ENCODE measurements at regions not wholly inside any gene's neighbourhood (a gene's known extent, or its start where the extent isn't known, plus 50 kb on each side); places are given as distances from the start of the nearest gene placed in this dataset.

- H3K36me3 ChIP-seq = no peaks in the 10 kb centered on the region
- intact Hi-C loops (cut with DNase I) = no loop called here
- no peak for TF ChIP-seq CTCF (IDR thresholded peaks at IDR 0.05)
Observed at GRCh38 chr5:142259758-142260157, 65.1 kb downstream of the SPRY4 start.

GRCh38 chr5:142255831-142256230, 69.0 kb downstream of the SPRY4 start:
- TF ChIP-seq CTCF (IDR thresholded peaks at IDR 0.05) = no peak
- intact Hi-C loops (cut with DNase I) = no loop called here
- Histone ChIP-seq H3K4me3 (no peak overlapping the region), H3K27me3 (no peaks in the 10 kb centered on the region), H3K4me1 (no peaks in the 10 kb centered on the region), H3K9ac (ENCODE audit: low read depth in 2 of 2, low read length in 2 of 2) (no peak overlapping the region), H3K27ac (no peak overlapping the region), H3K9me3 (no peaks in the 10 kb centered on the region), H3K36me3 (no peaks in the 10 kb centered on the region)
- no peak for DNase-seq

More at GRCh38 chr5:142259758-142260157, 65.1 kb downstream of the SPRY4 start:
- no peak for DNase-seq
- no peak overlapping the region for H3K9ac ChIP-seq (ENCODE audit: low read depth in 2 of 2, low read length in 2 of 2)
- no peak overlapping the region for H3K4me3 ChIP-seq
- no peaks in the 10 kb centered on the region for H3K4me1 ChIP-seq
- no peak overlapping the region for H3K27ac ChIP-seq
- H3K9me3 ChIP-seq = no peaks in the 10 kb centered on the region
- H3K27me3 ChIP-seq = no peaks in the 10 kb centered on the region

- no peaks in the 10 kb centered on the region for H3K36me3 ChIP-seq
- DNase-seq = no peak
- H3K27ac ChIP-seq = no peak overlapping the region
- no peak for TF ChIP-seq CTCF (IDR thresholded peaks at IDR 0.05)
- intact Hi-C loops (cut with DNase I) = no loop called here
- H3K4me3 ChIP-seq = no peak overlapping the region
- H3K9ac ChIP-seq (ENCODE audit: low read depth in 2 of 2, low read length in 2 of 2) = no peak overlapping the region
- H3K4me1 ChIP-seq = peaks cover 3% of the 10 kb centered on the region
- H3K27me3 ChIP-seq = no peaks in the 10 kb centered on the region
- no peaks in the 10 kb centered on the region for H3K9me3 ChIP-seq
Observed at GRCh38 chr5:142254431-142254830, 70.4 kb downstream of the SPRY4 start.

GRCh38 chr5:142253938-142254337, 70.9 kb downstream of the SPRY4 start:
- Histone ChIP-seq H3K27ac (no peak overlapping the region), H3K4me1 (peaks cover 3% of the 10 kb centered on the region), H3K9ac (ENCODE audit: low read depth in 2 of 2, low read length in 2 of 2) (no peak overlapping the region), H3K36me3 (no peaks in the 10 kb centered on the region), H3K9me3 (no peaks in the 10 kb centered on the region), H3K27me3 (no peaks in the 10 kb centered on the region), H3K4me3 (no peak overlapping the region)
- TF ChIP-seq CTCF (IDR thresholded peaks at IDR 0.05) = no peak
- DNase-seq = no peak
- intact Hi-C loops (cut with DNase I) = no loop called here

GRCh38 chr5:142250119-142250518, 74.7 kb downstream of the SPRY4 start:
- no peak for DNase-seq
- H3K9ac ChIP-seq (ENCODE audit: low read depth in 2 of 2, low read length in 2 of 2) = no peak overlapping the region
- TF ChIP-seq CTCF (IDR thresholded peaks at IDR 0.05) = no peak

More at GRCh38 chr5:142250119-142250518, 74.7 kb downstream of the SPRY4 start:
- Histone ChIP-seq H3K27me3 (no peaks in the 10 kb centered on the region), H3K9me3 (no peaks in the 10 kb centered on the region), H3K27ac (no peak overlapping the region), H3K36me3 (no peaks in the 10 kb centered on the region), H3K4me3 (no peak overlapping the region), H3K4me1 (peaks cover 3% of the 10 kb centered on the region)
- intact Hi-C loops (cut with DNase I) = no loop called here
